Mucosa of descending colon (tissue), 3 donors: ENCODE measurements at regions not wholly inside any gene's neighbourhood (a gene's known extent, or its start where the extent isn't known, plus 50 kb on each side); places are given as distances from the start of the nearest gene placed in this dataset.
A peak's percentile ranks its signal among the peaks of the same experiment; 100 is the strongest.

Experiments used
- ATAC-seq: fragments of 200-7000 bp; cut with Tn5 transposase; one replicate; pipeline ENCODE4 v1.9.1; 2020; ENCODE audit warnings: mild to moderate bottlenecking, moderate library complexity
- DNase-seq, 3 donors: peaks; one replicate each; pipeline ENCODE4 v3.0.0-alpha.2; 2020
- H3K36me3 ChIP-seq: fragments of 200-600 bp; one replicate; pipeline ENCODE4 v1.8.0; 2021; ENCODE audit warnings: low read depth, mild to moderate bottlenecking
- H3K4me1 ChIP-seq: fragments of 200-600 bp; one replicate; pipeline ENCODE4 v1.8.0; 2021; ENCODE audit warnings: low read depth, mild to moderate bottlenecking
- H3K4me3 ChIP-seq: fragments of 200-600 bp; one replicate; pipeline ENCODE4 v1.8.0; 2021; ENCODE audit warnings: mild to moderate bottlenecking
- H3K9me3 ChIP-seq: fragments of 200-600 bp; one replicate; pipeline ENCODE4 v1.8.0; 2021; ENCODE audit warnings: mild to moderate bottlenecking
- intact Hi-C, 2 donors: fragments of 100-400 bp; cut with DNase I in 1 of 2; cut with micrococcal nuclease in 1 of 2; formaldehyde crosslinking; loops; one replicate each; pipeline versions ENCODE4 v1.11.0 to v1.11.1; 2022; cut with DNase I, micrococcal nuclease
- TF ChIP-seq, protein P1 (sequence below): fragments of 200-600 bp; IDR thresholded peaks from one replicate; pipeline ENCODE4 v1.8.0; 2022; ENCODE audit warnings: antibody characterized with exemption, mild to moderate bottlenecking
- donor health status: DM: no; HTN: no; CAD: no; lungs with moderate emphysema.
- donor health status: DM: no; HTN: no; CAD: no.
- donor health status: DM: no; HTN: yes; CAD: no.

GRCh38 chr13:34347784-34348573 is 530.0 kb downstream of the RFC3 start:
- intact Hi-C loops = no loop called here
- no peaks in the 10 kb centered on the region for H3K4me1 ChIP-seq
- DNase-seq (peak in 1 of 3 donors; percentile 39), ATAC-seq (peak; percentile 89)
- no peaks in the 10 kb centered on the region for H3K36me3 ChIP-seq
- TF ChIP-seq, protein P1, sequence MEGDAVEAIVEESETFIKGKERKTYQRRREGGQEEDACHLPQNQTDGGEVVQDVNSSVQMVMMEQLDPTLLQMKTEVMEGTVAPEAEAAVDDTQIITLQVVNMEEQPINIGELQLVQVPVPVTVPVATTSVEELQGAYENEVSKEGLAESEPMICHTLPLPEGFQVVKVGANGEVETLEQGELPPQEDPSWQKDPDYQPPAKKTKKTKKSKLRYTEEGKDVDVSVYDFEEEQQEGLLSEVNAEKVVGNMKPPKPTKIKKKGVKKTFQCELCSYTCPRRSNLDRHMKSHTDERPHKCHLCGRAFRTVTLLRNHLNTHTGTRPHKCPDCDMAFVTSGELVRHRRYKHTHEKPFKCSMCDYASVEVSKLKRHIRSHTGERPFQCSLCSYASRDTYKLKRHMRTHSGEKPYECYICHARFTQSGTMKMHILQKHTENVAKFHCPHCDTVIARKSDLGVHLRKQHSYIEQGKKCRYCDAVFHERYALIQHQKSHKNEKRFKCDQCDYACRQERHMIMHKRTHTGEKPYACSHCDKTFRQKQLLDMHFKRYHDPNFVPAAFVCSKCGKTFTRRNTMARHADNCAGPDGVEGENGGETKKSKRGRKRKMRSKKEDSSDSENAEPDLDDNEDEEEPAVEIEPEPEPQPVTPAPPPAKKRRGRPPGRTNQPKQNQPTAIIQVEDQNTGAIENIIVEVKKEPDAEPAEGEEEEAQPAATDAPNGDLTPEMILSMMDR = no peak
- no peak overlapping the region for H3K4me3 ChIP-seq
- H3K9me3 ChIP-seq = no peaks in the 10 kb centered on the region

GRCh38 chr13:34349091-34349722 is 531.3 kb downstream of the RFC3 start:
- Histone ChIP-seq H3K36me3 (no peaks in the 10 kb centered on the region), H3K4me3 (no peak overlapping the region), H3K9me3 (no peaks in the 10 kb centered on the region), H3K4me1 (no peaks in the 10 kb centered on the region)
- intact Hi-C loops = no loop called here
- TF ChIP-seq, protein P1 = no peak
- DNase-seq = peak in 1 of 3 donors; percentile 32
- ATAC-seq = peak; percentile 16

DNA sequence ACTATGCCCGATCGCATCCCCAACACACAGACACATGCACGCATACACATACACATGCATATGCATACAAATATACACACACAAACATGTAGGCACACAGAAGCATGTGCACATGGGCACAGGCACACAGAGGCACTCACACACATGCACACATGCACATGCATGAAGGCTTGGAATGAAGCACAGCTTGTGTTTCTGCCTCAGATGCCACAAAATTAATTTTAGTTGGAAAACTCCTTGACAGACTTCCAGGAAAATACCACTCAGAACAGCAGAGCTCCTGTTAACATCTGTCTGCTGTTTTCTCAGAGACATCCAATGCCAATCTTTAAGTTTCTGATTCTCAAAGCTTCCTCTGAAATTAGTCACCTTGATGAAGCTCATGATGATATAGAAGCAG is 532.7 kb downstream of the RFC3 start:
- Histone ChIP-seq H3K9me3 (no peaks in the 10 kb centered on the region), H3K4me1 (no peaks in the 10 kb centered on the region), H3K36me3 (no peaks in the 10 kb centered on the region), H3K4me3 (no peak overlapping the region)
- DNase-seq (no peak), ATAC-seq (no peak)
- intact Hi-C loops = no loop called here
- TF ChIP-seq, protein P1 = no peak

GRCh38 chr13:34351134-34351533 is 533.2 kb downstream of the RFC3 start:
- H3K4me1 ChIP-seq = no peaks in the 10 kb centered on the region
- no peak for DNase-seq
- no peak for ATAC-seq
- TF ChIP-seq, protein P1 = no peak
- H3K4me3 ChIP-seq = no peak overlapping the region
- no peaks in the 10 kb centered on the region for H3K36me3 ChIP-seq
- intact Hi-C loops = no loop called here
- no peaks in the 10 kb centered on the region for H3K9me3 ChIP-seq

GRCh38 chr13:34352958-34353357 is 535.0 kb downstream of the RFC3 start:
- H3K9me3 ChIP-seq = no peaks in the 10 kb centered on the region
- no peaks in the 10 kb centered on the region for H3K4me1 ChIP-seq
- DNase-seq = no peak
- ATAC-seq = no peak
- H3K36me3 ChIP-seq = no peaks in the 10 kb centered on the region
- intact Hi-C loops = no loop called here
- H3K4me3 ChIP-seq = no peak overlapping the region
- TF ChIP-seq, protein P1 = no peak
